ENCODE measurements at regions not wholly inside any gene's neighbourhood (a gene's known extent, or its start where the extent isn't known, plus 50 kb on each side); places are given as distances from the start of the nearest gene placed in this dataset.
"Not testable (repeated sequence)": the region's sequence is repeated elsewhere in the genome, so short reads cannot be mapped to it uniquely, and the experiment has no call there.

GRCh38 chr2:34241905-34242762, 643.0 kb upstream of the FAM98A start:
- no peak for DNase-seq

- DNase-seq = no peak
Measured at GRCh38 chr2:34239511-34239910, 640.4 kb upstream of the FAM98A start.

DNA sequence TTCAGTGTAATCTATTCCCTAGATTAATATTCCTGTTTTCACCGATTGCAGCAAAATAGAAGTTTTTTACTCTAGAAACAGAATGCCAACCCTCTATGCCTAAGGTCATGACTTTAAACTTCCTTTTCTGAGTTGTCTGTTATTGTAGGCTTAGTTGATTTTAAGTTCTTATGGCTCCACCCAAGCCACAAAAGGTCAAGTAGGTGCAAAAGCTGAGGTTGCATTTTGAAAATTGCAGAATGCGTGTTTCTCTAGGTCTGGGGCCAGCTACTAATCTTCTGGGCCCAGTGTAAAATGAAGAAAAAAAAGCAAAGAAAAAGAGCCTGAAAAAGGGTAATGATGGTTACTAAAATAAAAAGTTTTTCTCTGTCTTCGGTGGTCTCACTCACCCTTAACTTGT, 635.7 kb upstream of the FAM98A start:
- no peak for DNase-seq

GRCh38 chr2:34229998-34230397, 630.9 kb upstream of the FAM98A start:
- DNase-seq = no peak

DNA sequence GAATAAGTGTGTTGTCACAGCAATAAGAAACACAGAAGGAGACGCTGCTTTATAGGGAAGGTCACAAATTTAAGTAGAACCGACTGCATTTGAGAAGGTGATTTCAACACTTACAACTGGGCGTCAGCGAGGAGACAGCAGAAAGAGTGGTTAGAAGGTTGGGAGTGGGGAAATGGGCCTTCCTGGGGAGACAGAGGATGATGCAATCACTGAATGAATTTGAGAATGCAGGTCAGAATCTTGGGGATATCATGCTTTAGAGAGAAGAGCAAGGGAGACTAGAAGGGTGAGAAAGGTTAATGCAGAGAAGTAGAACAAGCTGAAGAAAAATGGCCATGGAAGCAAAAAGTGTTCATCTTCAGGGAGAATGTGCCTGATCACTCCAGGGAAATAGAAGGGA, 616.1 kb upstream of the FAM98A start:
- no peak for DNase-seq

GRCh38 chr2:34210382-34210781, 611.3 kb upstream of the FAM98A start:
- DNase-seq = not testable (repeated sequence)

- DNase-seq = no peak
Measured at GRCh38 chr2:34204560-34204959, 605.5 kb upstream of the FAM98A start.

GRCh38 chr2:34201099-34201498, 602.0 kb upstream of the FAM98A start:
- no peak for DNase-seq

GRCh38 chr2:34199971-34200370, 600.9 kb upstream of the FAM98A start:
- DNase-seq = no peak

GRCh38 chr2:34193164-34193563, 594.1 kb upstream of the FAM98A start:
- no peak for DNase-seq

DNA sequence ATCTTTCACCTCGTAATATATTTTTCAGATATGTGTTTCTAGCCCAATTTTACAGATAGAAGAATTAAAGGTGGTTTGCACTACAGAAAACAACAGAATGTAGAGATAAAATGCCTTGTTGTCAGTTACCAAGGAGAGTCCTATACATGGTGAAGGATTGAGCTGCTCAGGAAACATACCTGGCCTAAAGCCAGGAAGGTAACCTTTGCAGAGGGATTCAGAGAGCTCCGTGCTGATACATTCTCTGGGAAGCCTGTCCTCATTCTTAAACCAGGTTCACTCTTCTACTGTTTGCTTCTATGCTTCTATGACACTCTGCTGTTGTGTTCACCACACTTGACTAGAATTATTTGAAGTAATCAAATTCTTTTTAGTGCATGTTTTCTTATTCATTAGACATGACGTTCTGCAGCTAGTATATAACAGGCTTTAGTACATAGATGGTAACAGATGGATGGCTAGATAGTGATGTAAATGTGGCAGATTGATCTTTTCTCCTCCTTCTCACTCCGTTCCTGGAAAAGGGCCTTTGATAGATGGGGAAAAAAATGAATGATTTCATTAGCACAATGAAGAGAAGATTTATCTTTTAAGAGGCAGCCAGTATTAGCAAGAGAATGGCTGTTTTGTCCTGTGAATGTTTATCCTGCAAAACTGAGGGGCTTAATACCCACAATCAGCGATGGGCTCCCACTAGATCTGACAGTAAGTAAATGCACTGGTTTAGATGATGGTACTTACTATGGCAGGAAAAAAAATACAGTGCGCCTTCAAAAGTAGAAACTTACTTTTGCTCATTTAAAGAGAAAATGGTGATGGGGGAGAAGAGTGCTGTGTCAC, 589.6 kb upstream of the FAM98A start:
- no peak for DNase-seq

DNA sequence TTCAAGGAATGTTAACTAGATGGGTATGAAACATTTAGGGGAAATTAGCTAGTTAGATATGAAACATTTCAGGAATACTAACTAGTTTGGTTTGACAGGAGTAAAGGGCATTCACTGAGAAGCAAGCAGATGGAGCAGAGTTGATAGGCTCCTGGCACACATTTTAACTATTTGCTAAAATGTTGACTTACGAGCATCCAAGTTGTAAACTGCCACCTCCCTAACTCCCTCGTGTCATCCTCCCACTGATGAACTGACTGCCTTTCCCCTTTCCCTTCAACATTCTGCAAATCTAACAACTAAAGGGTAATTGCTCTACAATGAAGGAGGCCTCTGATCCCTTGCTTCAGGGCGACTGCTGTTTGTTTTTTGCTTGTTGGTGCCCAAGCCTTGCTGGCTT, 580.4 kb upstream of the FAM98A start:
- no peak for DNase-seq

DNA sequence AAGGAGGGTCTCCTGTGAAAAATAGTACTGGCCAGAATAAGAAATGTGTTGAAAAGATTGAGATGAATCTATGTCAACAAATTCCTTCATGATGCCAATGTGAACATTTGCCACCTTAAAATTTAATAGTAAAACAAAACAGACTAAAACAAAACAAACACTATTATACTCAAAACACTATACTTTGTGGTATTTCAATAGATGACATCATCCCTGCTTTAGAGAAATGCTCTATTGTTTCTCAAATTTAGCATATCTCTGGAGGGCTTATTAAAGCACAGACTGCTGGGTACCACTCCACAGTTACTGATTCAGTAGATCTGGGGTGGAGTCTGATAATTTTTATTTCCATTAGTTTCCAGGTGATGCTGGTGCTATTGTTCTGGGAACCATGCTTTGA, 579.4 kb upstream of the FAM98A start:
- no peak for DNase-seq

- DNase-seq = no peak
Measured at GRCh38 chr2:34176693-34177092, 577.6 kb upstream of the FAM98A start.

DNA sequence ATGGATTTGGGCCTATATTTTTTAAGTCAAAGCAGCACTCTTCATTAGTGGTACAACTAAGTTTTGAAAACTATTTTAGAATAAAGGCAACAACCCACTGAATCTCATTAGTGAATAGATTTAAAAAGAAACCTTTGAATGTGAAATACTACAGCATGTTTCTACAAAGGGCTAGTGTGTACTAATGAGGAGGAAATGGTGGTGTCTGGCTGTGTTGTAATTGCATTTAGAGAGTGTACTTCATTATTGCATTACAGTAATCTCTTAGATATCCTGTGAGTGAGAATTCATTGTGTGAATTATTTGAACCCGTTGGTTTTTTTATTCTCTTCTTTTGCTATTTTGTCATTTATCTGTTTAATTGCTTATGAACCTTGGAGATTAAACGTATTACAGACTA, 575.4 kb upstream of the FAM98A start:
- DNase-seq = no peak

DNA sequence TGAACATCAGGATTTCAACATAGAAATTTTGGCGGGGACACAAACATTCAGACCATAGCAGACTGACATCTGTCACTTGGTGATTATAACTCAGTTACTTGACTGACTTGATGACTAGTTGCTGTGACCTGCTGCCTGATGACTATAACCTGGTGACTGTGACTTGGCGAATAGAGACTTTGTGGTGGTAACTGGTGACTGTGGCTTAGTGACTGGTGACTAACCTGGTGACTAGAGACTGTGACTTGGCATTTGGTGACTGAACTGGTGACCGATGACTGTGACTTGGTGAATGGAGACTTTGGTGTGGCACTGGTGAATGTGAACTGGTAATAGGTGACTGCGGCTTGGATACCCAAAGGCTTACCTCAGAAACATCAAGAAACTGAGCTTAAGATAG, 563.1 kb upstream of the FAM98A start:
- DNase-seq = no peak

DNA sequence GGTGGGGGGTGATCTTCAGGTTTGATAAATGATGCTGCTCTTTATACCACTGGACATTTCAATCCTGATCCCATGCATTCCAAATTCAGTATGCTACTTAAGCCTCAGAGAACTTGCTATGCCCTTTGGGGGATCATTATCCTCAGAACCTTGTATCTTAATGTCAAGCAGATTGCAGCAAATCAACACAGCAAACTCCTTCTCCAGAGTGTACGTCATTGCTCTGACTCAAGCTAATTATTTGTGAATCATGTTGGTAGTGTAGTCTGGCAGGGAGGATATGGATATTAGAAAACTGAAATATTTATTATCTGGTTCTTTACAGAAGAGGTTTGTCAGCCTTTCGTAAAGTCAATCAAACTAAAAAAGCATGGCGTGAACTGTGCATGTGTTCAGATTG, 562.5 kb upstream of the FAM98A start:
- no peak for DNase-seq

DNA sequence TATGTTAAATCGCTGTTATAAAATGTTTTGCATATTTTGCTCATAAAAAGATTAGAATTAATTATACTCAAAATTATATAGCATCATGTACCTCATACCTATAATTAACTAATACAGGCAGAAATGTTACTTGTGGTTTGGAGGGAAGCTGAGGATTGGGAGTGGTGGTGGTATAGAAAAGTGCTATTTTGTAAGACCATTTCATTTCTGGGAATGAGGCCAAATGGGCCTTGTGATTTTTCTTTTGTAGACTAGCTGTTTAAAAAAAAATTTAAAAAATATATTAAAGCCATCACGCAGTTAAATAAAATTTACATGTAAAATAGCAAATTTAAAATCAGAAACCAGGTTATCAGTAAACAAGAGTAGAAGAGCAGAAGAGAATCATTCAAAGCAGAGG, 560.8 kb upstream of the FAM98A start:
- no peak for DNase-seq

- no peak for DNase-seq
Measured at GRCh38 chr2:34153484-34153883, 554.4 kb upstream of the FAM98A start.

- DNase-seq = no peak
Measured at GRCh38 chr2:34147780-34148179, 548.7 kb upstream of the FAM98A start.

DNA sequence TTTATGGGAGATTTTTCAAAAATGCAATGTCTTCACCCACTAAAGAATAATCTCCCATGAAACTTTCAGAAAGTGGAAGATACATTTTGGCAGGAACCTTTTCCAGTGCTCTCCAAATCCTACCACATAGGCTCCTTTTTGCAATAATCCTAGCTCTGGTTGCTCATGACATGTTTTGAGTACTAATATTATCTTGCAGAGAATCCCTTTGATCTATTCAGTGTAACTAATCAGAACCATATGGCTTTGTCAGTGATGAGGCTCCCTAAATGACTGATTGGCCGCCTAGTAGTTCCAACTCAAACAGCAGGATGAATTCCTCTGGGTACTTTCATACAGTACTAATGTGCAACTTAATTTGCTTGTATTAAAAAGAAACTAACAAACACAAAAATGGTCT, 544.0 kb upstream of the FAM98A start:
- DNase-seq = no peak

GRCh38 chr2:34142531-34143008, 543.5 kb upstream of the FAM98A start:
- DNase-seq = not testable (repeated sequence)

GRCh38 chr2:34133065-34133464, 534.0 kb upstream of the FAM98A start:
- DNase-seq = not testable (repeated sequence)

- DNase-seq = no peak
Measured at GRCh38 chr2:34126279-34126678, 527.2 kb upstream of the FAM98A start.

All from NCI-H2029 treated with DMSO at 0.1 percent for 48 hours (cell line).